H1 (cell line): ENCODE measurements at regions not wholly inside any gene's neighbourhood (a gene's known extent, or its start where the extent isn't known, plus 50 kb on each side); places are given as distances from the start of the nearest gene placed in this dataset.

Source experiments
- CBX8 ChIP-seq: fragments of 300-800, 300-1000 bp; sonication (generic); IDR thresholded peaks from 2 replicates; pipeline ENCODE4 v1.7.1; 2016; ENCODE audit warnings: low read depth, low read length, borderline replicate concordance
- GABPA ChIP-seq: IDR thresholded peaks from 2 replicates; pipeline ENCODE4 v1.6.1; 2011; ENCODE audit warnings: mild to moderate bottlenecking, low read length, moderate library complexity, borderline replicate concordance; ENCODE audit not compliant: insufficient read depth
- KDM1A ChIP-seq: fragments of 200-600, 300-600 bp; sonication (generic); IDR thresholded peaks from 2 replicates; pipeline ENCODE4 v1.7.1; 2016; ENCODE audit warnings: mild to moderate bottlenecking, low read length, borderline replicate concordance
- ZNF274 ChIP-seq: IDR thresholded peaks from 2 replicates; pipeline ENCODE4 v1.7.0; 2012; ENCODE audit warnings: low read length, borderline replicate concordance; ENCODE audit errors: extremely low read depth
- TF ChIP-seq, protein P1 (sequence below): fragments of 300-600 bp; sonication (generic); IDR thresholded peaks from 2 replicates; pipeline ENCODE4 v1.7.1; 2012; ENCODE audit warnings: low read length, moderate library complexity, mild to moderate bottlenecking, inconsistent platforms; ENCODE audit not compliant: insufficient replicate concordance

- TF ChIP-seq, protein P1, sequence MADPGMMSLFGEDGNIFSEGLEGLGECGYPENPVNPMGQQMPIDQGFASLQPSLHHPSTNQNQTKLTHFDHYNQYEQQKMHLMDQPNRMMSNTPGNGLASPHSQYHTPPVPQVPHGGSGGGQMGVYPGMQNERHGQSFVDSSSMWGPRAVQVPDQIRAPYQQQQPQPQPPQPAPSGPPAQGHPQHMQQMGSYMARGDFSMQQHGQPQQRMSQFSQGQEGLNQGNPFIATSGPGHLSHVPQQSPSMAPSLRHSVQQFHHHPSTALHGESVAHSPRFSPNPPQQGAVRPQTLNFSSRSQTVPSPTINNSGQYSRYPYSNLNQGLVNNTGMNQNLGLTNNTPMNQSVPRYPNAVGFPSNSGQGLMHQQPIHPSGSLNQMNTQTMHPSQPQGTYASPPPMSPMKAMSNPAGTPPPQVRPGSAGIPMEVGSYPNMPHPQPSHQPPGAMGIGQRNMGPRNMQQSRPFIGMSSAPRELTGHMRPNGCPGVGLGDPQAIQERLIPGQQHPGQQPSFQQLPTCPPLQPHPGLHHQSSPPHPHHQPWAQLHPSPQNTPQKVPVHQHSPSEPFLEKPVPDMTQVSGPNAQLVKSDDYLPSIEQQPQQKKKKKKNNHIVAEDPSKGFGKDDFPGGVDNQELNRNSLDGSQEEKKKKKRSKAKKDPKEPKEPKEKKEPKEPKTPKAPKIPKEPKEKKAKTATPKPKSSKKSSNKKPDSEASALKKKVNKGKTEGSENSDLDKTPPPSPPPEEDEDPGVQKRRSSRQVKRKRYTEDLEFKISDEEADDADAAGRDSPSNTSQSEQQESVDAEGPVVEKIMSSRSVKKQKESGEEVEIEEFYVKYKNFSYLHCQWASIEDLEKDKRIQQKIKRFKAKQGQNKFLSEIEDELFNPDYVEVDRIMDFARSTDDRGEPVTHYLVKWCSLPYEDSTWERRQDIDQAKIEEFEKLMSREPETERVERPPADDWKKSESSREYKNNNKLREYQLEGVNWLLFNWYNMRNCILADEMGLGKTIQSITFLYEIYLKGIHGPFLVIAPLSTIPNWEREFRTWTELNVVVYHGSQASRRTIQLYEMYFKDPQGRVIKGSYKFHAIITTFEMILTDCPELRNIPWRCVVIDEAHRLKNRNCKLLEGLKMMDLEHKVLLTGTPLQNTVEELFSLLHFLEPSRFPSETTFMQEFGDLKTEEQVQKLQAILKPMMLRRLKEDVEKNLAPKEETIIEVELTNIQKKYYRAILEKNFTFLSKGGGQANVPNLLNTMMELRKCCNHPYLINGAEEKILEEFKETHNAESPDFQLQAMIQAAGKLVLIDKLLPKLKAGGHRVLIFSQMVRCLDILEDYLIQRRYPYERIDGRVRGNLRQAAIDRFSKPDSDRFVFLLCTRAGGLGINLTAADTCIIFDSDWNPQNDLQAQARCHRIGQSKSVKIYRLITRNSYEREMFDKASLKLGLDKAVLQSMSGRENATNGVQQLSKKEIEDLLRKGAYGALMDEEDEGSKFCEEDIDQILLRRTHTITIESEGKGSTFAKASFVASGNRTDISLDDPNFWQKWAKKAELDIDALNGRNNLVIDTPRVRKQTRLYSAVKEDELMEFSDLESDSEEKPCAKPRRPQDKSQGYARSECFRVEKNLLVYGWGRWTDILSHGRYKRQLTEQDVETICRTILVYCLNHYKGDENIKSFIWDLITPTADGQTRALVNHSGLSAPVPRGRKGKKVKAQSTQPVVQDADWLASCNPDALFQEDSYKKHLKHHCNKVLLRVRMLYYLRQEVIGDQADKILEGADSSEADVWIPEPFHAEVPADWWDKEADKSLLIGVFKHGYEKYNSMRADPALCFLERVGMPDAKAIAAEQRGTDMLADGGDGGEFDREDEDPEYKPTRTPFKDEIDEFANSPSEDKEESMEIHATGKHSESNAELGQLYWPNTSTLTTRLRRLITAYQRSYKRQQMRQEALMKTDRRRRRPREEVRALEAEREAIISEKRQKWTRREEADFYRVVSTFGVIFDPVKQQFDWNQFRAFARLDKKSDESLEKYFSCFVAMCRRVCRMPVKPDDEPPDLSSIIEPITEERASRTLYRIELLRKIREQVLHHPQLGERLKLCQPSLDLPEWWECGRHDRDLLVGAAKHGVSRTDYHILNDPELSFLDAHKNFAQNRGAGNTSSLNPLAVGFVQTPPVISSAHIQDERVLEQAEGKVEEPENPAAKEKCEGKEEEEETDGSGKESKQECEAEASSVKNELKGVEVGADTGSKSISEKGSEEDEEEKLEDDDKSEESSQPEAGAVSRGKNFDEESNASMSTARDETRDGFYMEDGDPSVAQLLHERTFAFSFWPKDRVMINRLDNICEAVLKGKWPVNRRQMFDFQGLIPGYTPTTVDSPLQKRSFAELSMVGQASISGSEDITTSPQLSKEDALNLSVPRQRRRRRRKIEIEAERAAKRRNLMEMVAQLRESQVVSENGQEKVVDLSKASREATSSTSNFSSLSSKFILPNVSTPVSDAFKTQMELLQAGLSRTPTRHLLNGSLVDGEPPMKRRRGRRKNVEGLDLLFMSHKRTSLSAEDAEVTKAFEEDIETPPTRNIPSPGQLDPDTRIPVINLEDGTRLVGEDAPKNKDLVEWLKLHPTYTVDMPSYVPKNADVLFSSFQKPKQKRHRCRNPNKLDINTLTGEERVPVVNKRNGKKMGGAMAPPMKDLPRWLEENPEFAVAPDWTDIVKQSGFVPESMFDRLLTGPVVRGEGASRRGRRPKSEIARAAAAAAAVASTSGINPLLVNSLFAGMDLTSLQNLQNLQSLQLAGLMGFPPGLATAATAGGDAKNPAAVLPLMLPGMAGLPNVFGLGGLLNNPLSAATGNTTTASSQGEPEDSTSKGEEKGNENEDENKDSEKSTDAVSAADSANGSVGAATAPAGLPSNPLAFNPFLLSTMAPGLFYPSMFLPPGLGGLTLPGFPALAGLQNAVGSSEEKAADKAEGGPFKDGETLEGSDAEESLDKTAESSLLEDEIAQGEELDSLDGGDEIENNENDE, result no peak
- no peak for TF ChIP-seq KDM1A
- TF ChIP-seq CBX8, result no peak
- no peak for TF ChIP-seq GABPA
- TF ChIP-seq ZNF274, result no peak
- TF ChIP-seq, all 59 proteins: peak for 0
These were observed 97.9 kb upstream of the NUDT6 start (continued) for GRCh38 chr4:123020285-123020684.
